Keratinocyte (primary cell): ENCODE measurements at regions not wholly inside any gene's neighbourhood (a gene's known extent, or its start where the extent isn't known, plus 50 kb on each side); places are given as distances from the start of the nearest gene placed in this dataset.

Source experiments
- DNase-seq: peaks from one replicate; pipeline ENCODE4 v3.0.0-alpha.2; 2011; ENCODE audit warnings: low read depth, missing footprints, low spot score
- FAIRE-seq: peaks from 2 replicates; lab custom pipeline; 2011; peaks lifted over from hg19 to GRCh38; lab: Jason Lieb, UNC
- H2AFZ ChIP-seq: 2 replicates; pipeline ENCODE4 v1.6.0; 2012; ENCODE audit warnings: low read length, control low read depth, inconsistent platforms; ENCODE audit not compliant: control insufficient read depth
- H3K27ac ChIP-seq: 2 replicates; pipeline ENCODE4 v1.5.1; 2011; ENCODE audit warnings: low read length; ENCODE audit not compliant: control insufficient read depth, insufficient read depth
- H3K27me3 ChIP-seq: 3 replicates; pipeline ENCODE4 v1.6.0; 2011; ENCODE audit warnings: low read length; ENCODE audit not compliant: control insufficient read depth, insufficient read depth; ENCODE audit errors: extremely low read depth
- H3K36me3 ChIP-seq, 2 experiments: 2 replicates in 1 of 2; 3 replicates in 1 of 2; pipeline ENCODE4 v1.5.1; 2011; ENCODE audit warnings: low read length in 2 of 2, mild to moderate bottlenecking in 1 of 2; ENCODE audit not compliant: control insufficient read depth in 2 of 2, insufficient read depth in 2 of 2; ENCODE audit errors: extremely low read depth in 1 of 2
- H3K4me1 ChIP-seq: 3 replicates; pipeline ENCODE4 v1.5.1; 2011; ENCODE audit warnings: low read length; ENCODE audit not compliant: control insufficient read depth, insufficient read depth; ENCODE audit errors: extremely low read depth
- H3K4me2 ChIP-seq: 3 replicates; pipeline ENCODE4 v1.6.0; 2011; ENCODE audit warnings: low read depth, low read length; ENCODE audit not compliant: control insufficient read depth, insufficient read depth; ENCODE audit errors: extremely low read depth
- H3K4me3 ChIP-seq, 3 experiments: fragments of 200-600 bp in 1 of 3; sonication (generic) in 1 of 3; 2 replicates in 2 of 3; 3 replicates in 1 of 3; pipeline ENCODE4 v1.5.1; 2011 to 2016; ENCODE audit warnings: low read length in 3 of 3, mild to moderate bottlenecking in 3 of 3, control low read depth in 2 of 3, inconsistent platforms in 1 of 3, low read depth in 1 of 3, mixed read lengths in 1 of 3, mixed run types in 1 of 3, moderate library complexity in 1 of 3; ENCODE audit not compliant: control insufficient read depth in 2 of 3, insufficient read depth in 2 of 3; ENCODE audit errors: extremely low read depth in 1 of 3
- H3K79me2 ChIP-seq: 2 replicates; pipeline ENCODE4 v1.6.0; 2012; ENCODE audit warnings: low read length; ENCODE audit not compliant: control insufficient read depth, insufficient read depth
- H3K9ac ChIP-seq: 3 replicates; pipeline ENCODE4 v1.6.0; 2011; ENCODE audit warnings: low read length; ENCODE audit not compliant: control insufficient read depth, insufficient read depth; ENCODE audit errors: extremely low read depth
- H3K9me1 ChIP-seq: 3 replicates; pipeline ENCODE4 v1.6.0; 2011; ENCODE audit warnings: low read length; ENCODE audit not compliant: control insufficient read depth, insufficient read depth; ENCODE audit errors: extremely low read depth
- H3K9me3 ChIP-seq: 2 replicates; pipeline ENCODE4 v1.5.1; 2012; ENCODE audit warnings: low read depth, low read length; ENCODE audit not compliant: control insufficient read depth
- H4K20me1 ChIP-seq: 3 replicates; pipeline ENCODE4 v1.6.0; 2011; ENCODE audit warnings: low read length; ENCODE audit not compliant: control insufficient read depth, insufficient read depth; ENCODE audit errors: extremely low read depth
- EZH2 ChIP-seq: IDR thresholded peaks from one replicate; pipeline ENCODE4 v1.6.1; 2012; ENCODE audit warnings: inconsistent platforms, mild to moderate bottlenecking, low read length, moderate library complexity
- dilution Hi-C: fragments of 300-500 bp; cut with MboI; formaldehyde crosslinking; loops from one replicate; pipeline ENCODE4 v1.7.0; 2020; ENCODE audit warnings: low sequenced_read_pairs; ENCODE audit not compliant: extremely low pct_ligation_motif_present
- TF ChIP-seq, protein P1 (sequence below), 3 experiments: IDR thresholded peaks in 1 of 3; conservative IDR thresholded peaks in 1 of 3; optimal IDR thresholded peaks in 1 of 3; 2 replicates in 2 of 3; 3 replicates in 1 of 3; pipeline versions ENCODE3 to v1.5.1; 2011; ENCODE audit warnings: low read length in 3 of 3, mild to moderate bottlenecking in 3 of 3, moderate library complexity in 2 of 3, control low read depth in 1 of 3, inconsistent platforms in 1 of 3; ENCODE audit not compliant: insufficient read depth in 2 of 3; ENCODE audit errors: extremely low read depth in 1 of 3

GRCh38 chr16:86994215-86994614 is 323.0 kb downstream of the C16orf95 start:
- Histone ChIP-seq H3K4me1 (no peaks in the 10 kb centered on the region), H3K9ac (no peak overlapping the region)
- dilution Hi-C loops = no loop called here

GRCh38 chr16:86994651-86995171 is 322.5 kb downstream of the C16orf95 start:
- Histone ChIP-seq H3K4me3 (no peak overlapping the region), H3K4me2 (no peak overlapping the region), H3K79me2 (no peaks in the 10 kb centered on the region), H3K36me3 (no peaks in the 10 kb centered on the region), H3K27ac (no peak overlapping the region), H3K9me3 (peaks cover 7% of the 10 kb centered on the region), H3K4me1 (no peaks in the 10 kb centered on the region), H2AFZ (no peak overlapping the region), H3K27me3 (no peaks in the 10 kb centered on the region), H3K9ac (no peak overlapping the region), H4K20me1 (no peaks in the 10 kb centered on the region), H3K9me1 (no peaks in the 10 kb centered on the region)
- DNase-seq = no peak
- no peak for FAIRE-seq
- TF ChIP-seq, protein P1, sequence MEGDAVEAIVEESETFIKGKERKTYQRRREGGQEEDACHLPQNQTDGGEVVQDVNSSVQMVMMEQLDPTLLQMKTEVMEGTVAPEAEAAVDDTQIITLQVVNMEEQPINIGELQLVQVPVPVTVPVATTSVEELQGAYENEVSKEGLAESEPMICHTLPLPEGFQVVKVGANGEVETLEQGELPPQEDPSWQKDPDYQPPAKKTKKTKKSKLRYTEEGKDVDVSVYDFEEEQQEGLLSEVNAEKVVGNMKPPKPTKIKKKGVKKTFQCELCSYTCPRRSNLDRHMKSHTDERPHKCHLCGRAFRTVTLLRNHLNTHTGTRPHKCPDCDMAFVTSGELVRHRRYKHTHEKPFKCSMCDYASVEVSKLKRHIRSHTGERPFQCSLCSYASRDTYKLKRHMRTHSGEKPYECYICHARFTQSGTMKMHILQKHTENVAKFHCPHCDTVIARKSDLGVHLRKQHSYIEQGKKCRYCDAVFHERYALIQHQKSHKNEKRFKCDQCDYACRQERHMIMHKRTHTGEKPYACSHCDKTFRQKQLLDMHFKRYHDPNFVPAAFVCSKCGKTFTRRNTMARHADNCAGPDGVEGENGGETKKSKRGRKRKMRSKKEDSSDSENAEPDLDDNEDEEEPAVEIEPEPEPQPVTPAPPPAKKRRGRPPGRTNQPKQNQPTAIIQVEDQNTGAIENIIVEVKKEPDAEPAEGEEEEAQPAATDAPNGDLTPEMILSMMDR (optimal IDR thresholded peaks at IDR 0.05 in 1 of 3, IDR thresholded peaks at IDR 0.05 in 1 of 3, conservative IDR thresholded peaks at IDR 0.05 in 1 of 3; ENCODE audit: extremely low read depth in 1 of 3, insufficient read depth in 2 of 3, low read length in 3 of 3) = no peak
- no peak for TF ChIP-seq EZH2
- dilution Hi-C loops = no loop called here

More at GRCh38 chr16:86994215-86994614, 323.0 kb downstream of the C16orf95 start:
- no peak overlapping the region for H3K27ac ChIP-seq
- H3K79me2 ChIP-seq = no peaks in the 10 kb centered on the region
- no peaks in the 10 kb centered on the region for H3K27me3 ChIP-seq
- H4K20me1 ChIP-seq = no peaks in the 10 kb centered on the region
- no peaks in the 10 kb centered on the region for H3K36me3 ChIP-seq
- TF ChIP-seq EZH2 = no peak
- TF ChIP-seq, protein P1 (optimal IDR thresholded peaks at IDR 0.05 in 1 of 3, IDR thresholded peaks at IDR 0.05 in 1 of 3, conservative IDR thresholded peaks at IDR 0.05 in 1 of 3; ENCODE audit: extremely low read depth in 1 of 3, insufficient read depth in 2 of 3, low read length in 3 of 3) = no peak
- FAIRE-seq (no peak), DNase-seq (no peak)
- H3K9me3 ChIP-seq = peaks cover 7% of the 10 kb centered on the region
- H2AFZ ChIP-seq = no peak overlapping the region
- H3K4me2 ChIP-seq = no peak overlapping the region
- no peaks in the 10 kb centered on the region for H3K9me1 ChIP-seq
- no peak overlapping the region for H3K4me3 ChIP-seq
